ENCODE measurements at regions not wholly inside any gene's neighbourhood (a gene's known extent, or its start where the extent isn't known, plus 50 kb on each side); places are given as distances from the start of the nearest gene placed in this dataset.

DNA sequence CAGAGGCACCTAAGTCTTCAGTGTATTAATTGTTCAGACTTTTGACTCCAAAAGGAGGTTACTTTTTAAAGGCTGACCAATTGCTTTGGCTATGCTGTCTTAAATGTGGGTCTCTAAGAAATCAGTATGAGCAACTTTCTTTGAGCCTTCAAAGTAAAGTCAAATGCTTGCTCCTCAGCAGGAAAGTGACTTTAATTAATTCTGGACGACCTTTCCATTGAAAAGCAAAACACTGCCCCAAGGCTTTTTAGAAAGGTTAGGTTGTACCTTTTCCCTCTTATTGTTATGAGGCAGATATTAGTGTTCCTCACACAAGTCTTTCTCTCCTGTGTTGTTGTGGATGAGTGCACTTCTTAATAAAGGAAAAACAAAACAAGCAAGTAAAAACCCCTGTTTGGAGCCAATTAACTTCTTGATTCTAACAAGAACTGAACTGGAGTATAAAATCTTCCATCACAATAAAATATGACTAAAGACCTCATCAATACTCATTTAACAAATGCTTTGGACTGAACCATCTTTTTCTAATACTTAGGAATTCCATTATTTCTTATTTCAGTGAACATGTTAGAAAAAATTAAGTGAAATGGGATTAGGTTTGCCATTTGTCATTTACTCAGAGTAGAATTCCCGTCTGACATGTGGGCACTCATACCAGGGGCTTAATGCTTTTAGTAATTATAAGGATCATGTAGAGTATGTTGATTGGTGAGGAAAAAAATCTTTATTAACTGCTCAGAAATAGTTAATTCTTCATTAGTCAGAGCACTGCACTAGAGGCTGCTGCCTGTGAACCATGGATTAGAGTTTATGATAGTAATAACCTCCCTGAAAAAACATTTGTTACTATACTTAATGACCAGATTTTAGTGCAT is 159.1 kb upstream of the ZNF608 start:
- H3K4me3 ChIP-seq, result no peak overlapping the region
- peak overlapping the region; percentile 80 to 89 (median 85) for H3K27ac ChIP-seq
- TF ChIP-seq CTCF (IDR thresholded peaks at IDR 0.05 in 4 of 5, conservative IDR thresholded peaks at IDR 0.05 in 1 of 5), result no peak
- no peak for TF ChIP-seq POLR2A (IDR thresholded peaks at IDR 0.05)
- no peaks in the 10 kb centered on the region for H3K36me3 ChIP-seq
- intact Hi-C loops (cut with DNase I; ENCODE audit: low total_unique reads), result loop anchor here (2.0 to 10.0 kb wide), 7 partner anchors 42 to 579 kb away; no protein-coding TSS in a partner anchor
- H3K4me1 ChIP-seq, result peaks cover 46 to 61% of the 10 kb centered on the region in 2 donors
- no peak for ATAC-seq
- in situ Hi-C loops (cut with MboI; ENCODE audit: low sequenced_read_pairs in 4 of 4), result loop anchor here in 3 of 4 donors (5.0 to 10.0 kb wide), 2 partner anchors 158 to 161 kb away; partner anchors contain the start of gene ZNF608 (in 3 of the 3)
- no peaks in the 10 kb centered on the region for H3K27me3 ChIP-seq
- no peak for DNase-seq
- H3K9me3 ChIP-seq, result no peaks in the 10 kb centered on the region

GRCh38 chr5:124906339-124907097 is 160.1 kb upstream of the ZNF608 start:
- DNase-seq, result peak; percentile 77 to 89
- no peaks in the 10 kb centered on the region for H3K9me3 ChIP-seq
- H3K4me3 ChIP-seq, result peak overlapping the region in 1 of 4 donors; percentile 15
- no peaks in the 10 kb centered on the region for H3K36me3 ChIP-seq
- in situ Hi-C loops (cut with MboI; ENCODE audit: low sequenced_read_pairs in 4 of 4) (loop anchor here in 3 of 4 donors (5.0 to 10.0 kb wide), 2 partner anchors 159 to 162 kb away; partner anchors contain the start of gene ZNF608 (in 3 of the 3)), intact Hi-C loops (cut with DNase I; ENCODE audit: low total_unique reads) (loop anchor here (2.0 to 10.0 kb wide), 7 partner anchors 41 to 578 kb away; no protein-coding TSS in a partner anchor)
- no peaks in the 10 kb centered on the region for H3K27me3 ChIP-seq
- H3K27ac ChIP-seq, result peak overlapping the region; percentile 80 to 89 (median 85)
- ATAC-seq, result peak; percentile 95 to 96
- H3K4me1 ChIP-seq, result peaks cover 43 to 60% of the 10 kb centered on the region in 2 donors
- peak in 1 of 2 donors; percentile 9 for TF ChIP-seq POLR2A (IDR thresholded peaks at IDR 0.05)
- peak in 2 of 5 experiments; percentile 16 to 18 for TF ChIP-seq CTCF (IDR thresholded peaks at IDR 0.05 in 4 of 5, conservative IDR thresholded peaks at IDR 0.05 in 1 of 5)

DNA sequence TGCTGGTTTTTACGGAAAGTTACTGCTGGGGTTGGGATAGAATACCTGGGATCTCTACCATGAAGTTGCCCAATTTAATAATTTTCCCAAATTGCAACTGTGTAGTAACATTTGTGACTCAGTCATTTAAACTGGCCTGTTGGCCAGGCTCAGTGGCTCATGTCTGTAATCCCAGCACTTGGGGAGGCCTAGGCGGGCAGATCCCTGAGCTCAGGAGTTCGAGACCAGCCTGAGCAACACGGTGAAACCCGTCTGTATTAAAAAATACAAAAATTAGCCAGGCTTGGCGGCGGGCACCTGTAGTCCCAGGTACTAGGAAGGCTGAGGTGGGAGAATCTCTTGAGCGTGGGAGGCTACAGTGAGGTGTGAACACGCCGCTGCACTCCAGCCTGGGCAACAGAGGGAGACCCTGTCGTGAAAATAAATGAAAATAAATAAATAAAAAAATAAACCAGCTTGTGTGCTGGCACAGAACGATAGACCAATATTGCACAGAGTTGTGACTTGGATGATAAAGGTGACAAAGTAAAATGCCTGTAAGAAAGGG is 160.7 kb upstream of the ZNF608 start:
- TF ChIP-seq POLR2A (IDR thresholded peaks at IDR 0.05) (no peak), CTCF (IDR thresholded peaks at IDR 0.05 in 4 of 5, conservative IDR thresholded peaks at IDR 0.05 in 1 of 5) (no peak)
- in situ Hi-C loops (cut with MboI; ENCODE audit: low sequenced_read_pairs in 4 of 4), result loop anchor here in 3 of 4 donors (5.0 to 10.0 kb wide), 2 partner anchors 160 to 162 kb away; partner anchors contain the start of gene ZNF608 (in 3 of the 3)
- no peaks in the 10 kb centered on the region for H3K36me3 ChIP-seq
- intact Hi-C loops (cut with DNase I; ENCODE audit: low total_unique reads), result loop anchor here (2.0 to 10.0 kb wide), 7 partner anchors 40 to 578 kb away; no protein-coding TSS in a partner anchor
- ATAC-seq (peak in 1 of 2 donors; percentile 66), DNase-seq (no peak)
- no peak overlapping the region for H3K4me3 ChIP-seq
- H3K27ac ChIP-seq, result peak overlapping the region; percentile 80 to 89 (median 85)
- H3K4me1 ChIP-seq, result peaks cover 36 to 54% of the 10 kb centered on the region in 2 donors
- no peaks in the 10 kb centered on the region for H3K9me3 ChIP-seq
- no peaks in the 10 kb centered on the region for H3K27me3 ChIP-seq

Measured in gastrocnemius medialis (tissue), 4 donors.